ENCODE measurements at regions not wholly inside any gene's neighbourhood (a gene's known extent, or its start where the extent isn't known, plus 50 kb on each side); places are given as distances from the start of the nearest gene placed in this dataset.

- H3K4me3 ChIP-seq (replicated peaks; ENCODE audit: low read depth, low read length): no peak overlapping the region
- TF ChIP-seq, protein P1, sequence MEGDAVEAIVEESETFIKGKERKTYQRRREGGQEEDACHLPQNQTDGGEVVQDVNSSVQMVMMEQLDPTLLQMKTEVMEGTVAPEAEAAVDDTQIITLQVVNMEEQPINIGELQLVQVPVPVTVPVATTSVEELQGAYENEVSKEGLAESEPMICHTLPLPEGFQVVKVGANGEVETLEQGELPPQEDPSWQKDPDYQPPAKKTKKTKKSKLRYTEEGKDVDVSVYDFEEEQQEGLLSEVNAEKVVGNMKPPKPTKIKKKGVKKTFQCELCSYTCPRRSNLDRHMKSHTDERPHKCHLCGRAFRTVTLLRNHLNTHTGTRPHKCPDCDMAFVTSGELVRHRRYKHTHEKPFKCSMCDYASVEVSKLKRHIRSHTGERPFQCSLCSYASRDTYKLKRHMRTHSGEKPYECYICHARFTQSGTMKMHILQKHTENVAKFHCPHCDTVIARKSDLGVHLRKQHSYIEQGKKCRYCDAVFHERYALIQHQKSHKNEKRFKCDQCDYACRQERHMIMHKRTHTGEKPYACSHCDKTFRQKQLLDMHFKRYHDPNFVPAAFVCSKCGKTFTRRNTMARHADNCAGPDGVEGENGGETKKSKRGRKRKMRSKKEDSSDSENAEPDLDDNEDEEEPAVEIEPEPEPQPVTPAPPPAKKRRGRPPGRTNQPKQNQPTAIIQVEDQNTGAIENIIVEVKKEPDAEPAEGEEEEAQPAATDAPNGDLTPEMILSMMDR (IDR thresholded peaks at IDR 0.05; ENCODE audit: low read length, missing control alignments): no peak
- no peak for DNase-seq (ENCODE audit: low read depth)
These were observed 497.1 kb downstream of the SMARCA1 start for GRCh38 chrX:129026202-129026601.

DNA sequence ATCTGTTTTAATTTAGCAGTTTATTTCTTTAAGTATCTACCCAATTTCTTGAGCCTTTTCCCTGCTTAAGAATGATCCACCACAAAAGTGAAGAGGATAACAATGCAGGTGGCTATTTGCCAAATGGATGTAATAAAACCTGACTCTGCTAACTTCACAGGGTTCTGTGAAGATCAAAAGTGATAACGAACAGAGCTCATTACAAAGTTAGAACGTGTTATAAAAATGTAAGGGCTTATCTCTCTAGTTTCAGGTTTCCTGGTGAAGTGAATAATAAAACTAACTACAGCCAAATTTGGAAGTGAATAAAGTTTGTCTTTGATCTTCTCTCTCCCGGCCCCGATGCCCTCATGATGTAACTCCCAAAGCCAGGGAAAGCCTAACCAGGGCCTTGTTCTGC lies 497.9 kb downstream of the SMARCA1 start:
- no peak overlapping the region for H3K4me3 ChIP-seq (replicated peaks; ENCODE audit: low read depth, low read length)
- no peak for DNase-seq (ENCODE audit: low read depth)
- TF ChIP-seq, protein P1 (IDR thresholded peaks at IDR 0.05; ENCODE audit: low read length, missing control alignments): no peak

GRCh38 chrX:129019412-129019811 lies 503.9 kb downstream of the SMARCA1 start:
- H3K4me3 ChIP-seq (replicated peaks; ENCODE audit: low read depth, low read length): no peak overlapping the region
- DNase-seq (ENCODE audit: low read depth): no peak
- TF ChIP-seq, protein P1 (IDR thresholded peaks at IDR 0.05; ENCODE audit: low read length, missing control alignments): no peak

GRCh38 chrX:129015381-129015780 lies 507.9 kb downstream of the SMARCA1 start:
- H3K4me3 ChIP-seq (replicated peaks; ENCODE audit: low read depth, low read length): no peak overlapping the region
- TF ChIP-seq, protein P1 (IDR thresholded peaks at IDR 0.05; ENCODE audit: low read length, missing control alignments): no peak

GRCh38 chrX:129013574-129013973 lies 509.7 kb downstream of the SMARCA1 start:
- DNase-seq (ENCODE audit: low read depth): no peak
- H3K4me3 ChIP-seq (replicated peaks; ENCODE audit: low read depth, low read length): no peak overlapping the region
- TF ChIP-seq, protein P1 (IDR thresholded peaks at IDR 0.05; ENCODE audit: low read length, missing control alignments): no peak

More at GRCh38 chrX:129015381-129015780, 507.9 kb downstream of the SMARCA1 start:
- DNase-seq (ENCODE audit: low read depth): no peak

GRCh38 chrX:129007631-129008030 lies 515.7 kb downstream of the SMARCA1 start:
- no peak for DNase-seq (ENCODE audit: low read depth)
- no peak overlapping the region for H3K4me3 ChIP-seq (replicated peaks; ENCODE audit: low read depth, low read length)
- TF ChIP-seq, protein P1 (IDR thresholded peaks at IDR 0.05; ENCODE audit: low read length, missing control alignments): no peak

DNA sequence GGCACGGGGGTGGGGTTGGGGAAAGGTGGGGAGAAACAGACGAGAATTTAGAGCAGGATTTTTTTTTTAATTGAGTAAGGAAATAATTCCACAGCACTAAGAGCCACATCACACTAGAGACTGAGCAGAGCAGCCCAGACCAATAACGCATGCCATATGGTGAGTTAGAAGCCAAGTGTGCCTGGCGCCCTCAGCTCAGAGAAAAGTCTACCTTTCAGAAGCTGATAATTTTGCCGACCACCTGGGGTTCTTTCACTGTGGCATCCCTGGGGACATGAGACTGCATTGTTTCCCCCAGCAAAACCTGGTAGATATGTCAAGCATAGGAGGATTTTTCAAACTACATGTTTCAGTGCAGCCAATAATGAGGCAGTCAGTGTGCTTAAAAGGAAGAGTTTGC lies 516.8 kb downstream of the SMARCA1 start:
- TF ChIP-seq, protein P1 (IDR thresholded peaks at IDR 0.05; ENCODE audit: low read length, missing control alignments): no peak
- H3K4me3 ChIP-seq (replicated peaks; ENCODE audit: low read depth, low read length): no peak overlapping the region
- DNase-seq (ENCODE audit: low read depth): no peak
